Right lung (tissue), 2 donors: ENCODE measurements at regions not wholly inside any gene's neighbourhood (a gene's known extent, or its start where the extent isn't known, plus 50 kb on each side); places are given as distances from the start of the nearest gene placed in this dataset.

Source experiments
- DNase-seq, 2 donors: peaks; one replicate each; pipeline ENCODE4 v3.0.0-alpha.2; 2013

GRCh38 chrX:7789200-7789599 lies 53.8 kb upstream of the VCX start:
- DNase-seq, result no peak

- no peak for DNase-seq
These were observed 54.6 kb upstream of the VCX start for GRCh38 chrX:7788334-7788733.

GRCh38 chrX:7787714-7788113 lies 55.3 kb upstream of the VCX start:
- DNase-seq, result no peak

- DNase-seq, result no peak
These were observed 58.4 kb upstream of the VCX start for GRCh38 chrX:7784580-7784979.

GRCh38 chrX:7779644-7780043 lies 63.3 kb upstream of the VCX start:
- no peak for DNase-seq

GRCh38 chrX:7775987-7776386 lies 67.0 kb upstream of the VCX start:
- DNase-seq, result no peak

- DNase-seq, result no peak
These were observed 71.1 kb upstream of the VCX start for GRCh38 chrX:7771788-7772438.

- DNase-seq, result no peak
These were observed 83.1 kb upstream of the VCX start for GRCh38 chrX:7759830-7760229.

GRCh38 chrX:7746856-7747255 lies 96.1 kb upstream of the VCX start:
- no peak for DNase-seq

- peak in 1 of 2 donors; percentile 2 for DNase-seq
These were observed 112.9 kb upstream of the VCX start for GRCh38 chrX:7730071-7730470.

GRCh38 chrX:7720519-7720918 lies 122.5 kb upstream of the VCX start:
- DNase-seq, result no peak

- DNase-seq, result no peak
These were observed 128.6 kb upstream of the VCX start for GRCh38 chrX:7714351-7714750.

- no peak for DNase-seq
These were observed 131.8 kb upstream of the VCX start for GRCh38 chrX:7711167-7711566.

- no peak for DNase-seq
These were observed 133.1 kb upstream of the VCX start for GRCh38 chrX:7709845-7710244.

GRCh38 chrX:7706032-7706431 lies 136.9 kb upstream of the VCX start:
- DNase-seq, result no peak

GRCh38 chrX:7704205-7704604 lies 138.8 kb upstream of the VCX start:
- DNase-seq, result no peak

- no peak for DNase-seq
These were observed 144.7 kb upstream of the VCX start for GRCh38 chrX:7698248-7698647.

GRCh38 chrX:7690842-7691241 lies 152.1 kb upstream of the VCX start:
- no peak for DNase-seq

GRCh38 chrX:7689791-7690412 lies 153.1 kb upstream of the VCX start:
- DNase-seq, result no peak

- no peak for DNase-seq
These were observed 162.8 kb upstream of the VCX start for GRCh38 chrX:7680181-7680580.

GRCh38 chrX:7654316-7654715 lies 188.7 kb upstream of the VCX start:
- DNase-seq, result no peak

GRCh38 chrX:7647831-7648230 lies 195.1 kb upstream of the VCX start:
- DNase-seq, result no peak

GRCh38 chrX:7641141-7641540 lies 201.8 kb upstream of the VCX start:
- DNase-seq, result no peak

- no peak for DNase-seq
These were observed 202.6 kb upstream of the VCX start for GRCh38 chrX:7640392-7640791.
